ENCODE measurements at regions not wholly inside any gene's neighbourhood (a gene's known extent, or its start where the extent isn't known, plus 50 kb on each side); places are given as distances from the start of the nearest gene placed in this dataset.

GRCh38 chr4:62260254-62260653 is 1060.1 kb downstream of the ADGRL3 start:
- no peaks in the 10 kb centered on the region for H3K27me3 ChIP-seq (ENCODE audit: low read depth)
- no peaks in the 10 kb centered on the region for H3K9me3 ChIP-seq
- H3K4me1 ChIP-seq: no peaks in the 10 kb centered on the region
- intact Hi-C loops (cut with DNase I): no loop called here
- ATAC-seq (no peak), DNase-seq (no peak)
- no peak for TF ChIP-seq CTCF (IDR thresholded peaks at IDR 0.05)
- no peak overlapping the region for H3K27ac ChIP-seq
- H3K4me3 ChIP-seq: no peak overlapping the region
- H3K36me3 ChIP-seq: no peaks in the 10 kb centered on the region

- no peak overlapping the region for H3K27ac ChIP-seq
- no peak for TF ChIP-seq CTCF (IDR thresholded peaks at IDR 0.05)
- DNase-seq (no peak), ATAC-seq (no peak)
- no peaks in the 10 kb centered on the region for H3K9me3 ChIP-seq
- no peaks in the 10 kb centered on the region for H3K27me3 ChIP-seq (ENCODE audit: low read depth)
- no peaks in the 10 kb centered on the region for H3K36me3 ChIP-seq
- H3K4me1 ChIP-seq: no peaks in the 10 kb centered on the region
- no peak overlapping the region for H3K4me3 ChIP-seq
- intact Hi-C loops (cut with DNase I): no loop called here
Observed at GRCh38 chr4:62256479-62256878, 1056.4 kb downstream of the ADGRL3 start.

GRCh38 chr4:62252728-62253127 is 1052.6 kb downstream of the ADGRL3 start:
- ATAC-seq: no peak
- no peaks in the 10 kb centered on the region for H3K4me1 ChIP-seq

GRCh38 chr4:62250100-62250499 is 1050.0 kb downstream of the ADGRL3 start:
- intact Hi-C loops (cut with DNase I): no loop called here

More at GRCh38 chr4:62252728-62253127, 1052.6 kb downstream of the ADGRL3 start:
- Histone ChIP-seq H3K4me3 (no peak overlapping the region), H3K36me3 (no peaks in the 10 kb centered on the region), H3K9me3 (no peaks in the 10 kb centered on the region), H3K27me3 (ENCODE audit: low read depth) (no peaks in the 10 kb centered on the region), H3K27ac (no peak overlapping the region)
- intact Hi-C loops (cut with DNase I): no loop called here
- no peak for DNase-seq
- no peak for TF ChIP-seq CTCF (IDR thresholded peaks at IDR 0.05)

GRCh38 chr4:62243895-62244294 is 1043.8 kb downstream of the ADGRL3 start:
- H3K27ac ChIP-seq: no peak overlapping the region
- intact Hi-C loops (cut with DNase I): no loop called here
- H3K36me3 ChIP-seq: no peaks in the 10 kb centered on the region
- TF ChIP-seq CTCF (IDR thresholded peaks at IDR 0.05): no peak
- no peaks in the 10 kb centered on the region for H3K4me1 ChIP-seq
- H3K27me3 ChIP-seq (ENCODE audit: low read depth): no peaks in the 10 kb centered on the region
- no peak for ATAC-seq
- no peaks in the 10 kb centered on the region for H3K9me3 ChIP-seq
- H3K4me3 ChIP-seq: no peak overlapping the region
- DNase-seq: no peak

More at GRCh38 chr4:62250100-62250499, 1050.0 kb downstream of the ADGRL3 start:
- ATAC-seq (no peak), DNase-seq (no peak)
- Histone ChIP-seq H3K4me3 (no peak overlapping the region), H3K9me3 (no peaks in the 10 kb centered on the region), H3K27ac (no peak overlapping the region), H3K4me1 (no peaks in the 10 kb centered on the region), H3K27me3 (ENCODE audit: low read depth) (no peaks in the 10 kb centered on the region), H3K36me3 (no peaks in the 10 kb centered on the region)
- no peak for TF ChIP-seq CTCF (IDR thresholded peaks at IDR 0.05)

- intact Hi-C loops (cut with DNase I): no loop called here
- no peak overlapping the region for H3K27ac ChIP-seq
- no peak for TF ChIP-seq CTCF (IDR thresholded peaks at IDR 0.05)
- H3K9me3 ChIP-seq: no peaks in the 10 kb centered on the region
- no peaks in the 10 kb centered on the region for H3K36me3 ChIP-seq
- no peaks in the 10 kb centered on the region for H3K4me1 ChIP-seq
- H3K27me3 ChIP-seq (ENCODE audit: low read depth): no peaks in the 10 kb centered on the region
- no peak for ATAC-seq
- DNase-seq: no peak
- no peak overlapping the region for H3K4me3 ChIP-seq
Observed at GRCh38 chr4:62235911-62236310, 1035.8 kb downstream of the ADGRL3 start.

Data from lower lobe of right lung (tissue), 2 donors.